Peyer's patch (tissue), 4 donors: ENCODE measurements at regions not wholly inside any gene's neighbourhood (a gene's known extent, or its start where the extent isn't known, plus 50 kb on each side); places are given as distances from the start of the nearest gene placed in this dataset.
"Not testable (repeated sequence)": the region's sequence is repeated elsewhere in the genome, so short reads cannot be mapped to it uniquely, and the experiment has no call there.

ENCODE experiments used
- DNase-seq, 3 donors: peaks; one replicate each; pipeline ENCODE4 v3.0.0-alpha.2; 2017 to 2019
- H3K27ac ChIP-seq, 4 donors: fragments of 200-600 bp; sonication (generic); one replicate each; pipeline ENCODE4 v1.5.1; 2016 to 2019
- H3K27me3 ChIP-seq, 2 donors: fragments of 200-600 bp; sonication (generic); one replicate each; pipeline ENCODE4 v1.5.1; 2019
- H3K36me3 ChIP-seq, 3 donors: fragments of 200-600 bp; sonication (generic); one replicate each; pipeline ENCODE4 v1.5.1; 2016 to 2019
- H3K4me1 ChIP-seq, 4 donors: fragments of 200-600 bp; sonication (generic); one replicate each; pipeline ENCODE4 v1.5.1; 2016 to 2019
- H3K4me3 ChIP-seq, 4 donors: fragments of 200-600 bp; sonication (generic); 1 replicate in 3 of 4; 2 replicates in 1 of 4; pipeline ENCODE4 v1.5.1; 2016 to 2019; ENCODE audit warnings: mild to moderate bottlenecking in 1 of 4
- H3K9me3 ChIP-seq, 4 donors: fragments of 200-600 bp; sonication (generic); one replicate each; pipeline ENCODE4 v1.5.1; 2016 to 2019; ENCODE audit warnings: mild to moderate bottlenecking in 1 of 4
- CTCF ChIP-seq, 6 experiments: fragments of 450-650 bp in 4 of 6; fragments of 200-600 bp in 2 of 6; sonication (generic) in 1 of 6; IDR thresholded peaks; one replicate each; pipeline ENCODE4 v1.5.1; 2017 to 2019; ENCODE audit warnings: antibody characterized with exemption in 6 of 6, mild to moderate bottlenecking in 3 of 6, moderate library complexity in 1 of 6
- POLR2A ChIP-seq, 2 donors: fragments of 450-650 bp; IDR thresholded peaks; one replicate each; pipeline ENCODE4 v1.5.1; 2017; ENCODE audit warnings: antibody characterized with exemption in 2 of 2, mild to moderate bottlenecking in 2 of 2, moderate library complexity in 2 of 2

- H3K27ac ChIP-seq = no peak overlapping the region
- H3K9me3 ChIP-seq = no peaks in the 10 kb centered on the region
- H3K4me3 ChIP-seq = no peak overlapping the region
- H3K36me3 ChIP-seq = no peaks in the 10 kb centered on the region
- TF ChIP-seq CTCF (IDR thresholded peaks at IDR 0.05) (no peak), POLR2A (IDR thresholded peaks at IDR 0.05) (no peak)
- H3K27me3 ChIP-seq = no peaks in the 10 kb centered on the region
- no peaks in the 10 kb centered on the region for H3K4me1 ChIP-seq
- no peak for DNase-seq
These were observed 135.1 kb upstream of the B3GAT2 start for GRCh38 chr6:71091956-71092355.

GRCh38 chr6:71097264-71097663 lies 140.4 kb upstream of the B3GAT2 start:
- H3K4me3 ChIP-seq, H3K27me3 ChIP-seq, H3K36me3 ChIP-seq, DNase-seq, H3K27ac ChIP-seq, H3K4me1 ChIP-seq, H3K9me3 ChIP-seq: not testable (repeated sequence)

- H3K27ac ChIP-seq = no peak overlapping the region
- no peak for DNase-seq
- TF ChIP-seq POLR2A (IDR thresholded peaks at IDR 0.05) = no peak
- TF ChIP-seq CTCF (IDR thresholded peaks at IDR 0.05) = no peak
These were observed 142.8 kb upstream of the B3GAT2 start for GRCh38 chr6:71099649-71100048.

GRCh38 chr6:71103130-71103529 lies 146.3 kb upstream of the B3GAT2 start:
- Histone ChIP-seq H3K36me3 (no peaks in the 10 kb centered on the region), H3K27me3 (no peaks in the 10 kb centered on the region), H3K4me1 (no peaks in the 10 kb centered on the region), H3K4me3 (no peak overlapping the region), H3K27ac (no peak overlapping the region), H3K9me3 (peaks cover 0 to 3% (median 0%) of the 10 kb centered on the region in 4 donors)
- DNase-seq = no peak
- TF ChIP-seq CTCF (IDR thresholded peaks at IDR 0.05) (no peak), POLR2A (IDR thresholded peaks at IDR 0.05) (no peak)

More at GRCh38 chr6:71099649-71100048, 142.8 kb upstream of the B3GAT2 start:
- Histone ChIP-seq H3K27me3 (no peaks in the 10 kb centered on the region), H3K4me3 (no peak overlapping the region), H3K36me3 (no peaks in the 10 kb centered on the region), H3K9me3 (peaks cover 0 to 3% (median 0%) of the 10 kb centered on the region in 4 donors), H3K4me1 (no peaks in the 10 kb centered on the region)

- no peak for DNase-seq
- Histone ChIP-seq H3K27me3 (no peaks in the 10 kb centered on the region), H3K27ac (no peak overlapping the region), H3K4me1 (no peaks in the 10 kb centered on the region), H3K9me3 (peaks cover 0 to 3% (median 0%) of the 10 kb centered on the region in 4 donors), H3K36me3 (no peaks in the 10 kb centered on the region), H3K4me3 (no peak overlapping the region)
- TF ChIP-seq POLR2A (IDR thresholded peaks at IDR 0.05) = no peak
- no peak for TF ChIP-seq CTCF (IDR thresholded peaks at IDR 0.05)
These were observed 146.8 kb upstream of the B3GAT2 start for GRCh38 chr6:71103641-71104040.

- DNase-seq = no peak
- no peaks in the 10 kb centered on the region for H3K36me3 ChIP-seq
- no peak overlapping the region for H3K27ac ChIP-seq
- TF ChIP-seq CTCF (IDR thresholded peaks at IDR 0.05) (no peak), POLR2A (IDR thresholded peaks at IDR 0.05) (no peak)
- no peaks in the 10 kb centered on the region for H3K27me3 ChIP-seq
- H3K4me3 ChIP-seq = no peak overlapping the region
- no peaks in the 10 kb centered on the region for H3K9me3 ChIP-seq
- no peaks in the 10 kb centered on the region for H3K4me1 ChIP-seq
These were observed 149.4 kb upstream of the B3GAT2 start for GRCh38 chr6:71106276-71106675.
